Right renal cortex interstitium (tissue), 3 donors: ENCODE measurements at regions not wholly inside any gene's neighbourhood (a gene's known extent, or its start where the extent isn't known, plus 50 kb on each side); places are given as distances from the start of the nearest gene placed in this dataset.
"Not testable (repeated sequence)": the region's sequence is repeated elsewhere in the genome, so short reads cannot be mapped to it uniquely, and the experiment has no call there.

Experiments used
- DNase-seq, 3 donors: peaks; one replicate each; pipeline ENCODE4 v3.0.0-alpha.2; 2013; ENCODE audit warnings: low read depth in 3 of 3, low spot score in 2 of 3

DNA sequence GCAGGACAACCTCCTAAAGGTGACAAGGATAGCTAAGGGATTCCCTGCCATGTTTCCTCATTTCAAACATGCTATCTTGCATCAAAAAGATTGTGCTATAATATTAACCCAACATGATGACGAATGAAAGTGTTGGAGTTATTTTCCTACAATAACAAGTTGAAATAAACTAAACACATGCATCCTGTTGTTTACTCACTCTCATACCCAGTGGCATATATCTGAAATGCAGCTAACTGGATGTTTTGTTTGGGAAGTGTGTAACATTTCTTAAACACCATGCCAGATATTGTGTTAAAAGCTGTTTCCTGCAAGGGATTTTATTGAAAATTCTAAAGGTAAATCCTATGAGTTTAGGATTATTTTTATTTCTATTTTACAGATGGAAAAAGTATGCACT lies 139.6 kb downstream of the TFPI2 start:
- DNase-seq, result no peak

DNA sequence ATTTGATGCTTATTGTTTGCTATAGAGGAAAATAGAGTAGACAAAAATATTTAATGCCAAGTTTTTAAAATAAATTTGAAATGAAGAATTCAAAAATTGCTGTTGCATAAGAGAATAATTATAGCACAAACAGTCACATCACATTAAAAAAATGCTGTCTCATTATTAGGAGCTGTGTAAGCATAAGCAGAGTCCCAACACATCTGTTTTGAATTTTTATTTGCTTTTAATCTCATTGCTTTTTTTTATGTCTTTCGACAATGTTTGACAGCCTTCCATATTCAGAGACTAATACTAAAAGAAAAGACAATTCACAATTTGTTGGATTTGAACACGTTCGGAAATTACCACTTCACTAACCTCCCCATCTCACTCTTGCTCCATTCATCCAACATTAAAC lies 143.5 kb downstream of the TFPI2 start:
- DNase-seq, result no peak

DNA sequence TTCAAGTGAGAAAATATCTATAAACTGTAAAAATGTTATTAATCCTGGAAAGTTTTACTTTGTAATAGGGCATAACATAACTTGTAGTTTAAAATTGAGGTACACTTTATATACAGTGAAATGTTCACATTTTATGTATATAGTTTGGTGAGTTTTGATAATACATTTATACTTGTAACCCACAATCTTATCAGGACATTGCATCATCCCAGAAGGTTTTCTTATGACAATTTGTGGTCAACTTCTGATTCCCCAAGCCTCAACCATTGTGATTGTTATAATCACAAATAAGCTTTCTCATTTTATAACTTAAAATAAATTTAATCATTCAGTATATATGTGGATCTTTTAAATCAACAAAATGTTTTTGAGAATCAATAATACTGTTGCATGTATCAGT lies 151.1 kb downstream of the TFPI2 start:
- no peak for DNase-seq

DNA sequence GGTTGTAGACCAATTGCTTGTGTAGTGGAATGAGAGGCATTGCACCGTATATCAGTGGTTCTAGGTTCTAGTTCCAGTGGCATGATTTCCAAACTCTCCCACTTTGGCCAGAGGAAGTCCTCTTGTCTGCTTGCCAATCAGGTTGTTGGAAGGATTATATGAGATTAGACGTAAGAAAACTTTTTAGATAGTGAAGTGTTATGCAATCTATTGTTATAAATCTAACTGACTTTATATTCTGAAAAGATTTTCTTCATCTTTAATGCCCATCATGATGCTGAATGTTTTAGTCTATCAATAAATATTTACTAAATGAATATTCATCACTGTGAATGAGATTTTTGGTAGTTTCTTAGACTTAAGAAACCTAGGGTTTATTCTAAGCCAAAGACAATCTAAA lies 152.6 kb downstream of the TFPI2 start:
- DNase-seq, result no peak

DNA sequence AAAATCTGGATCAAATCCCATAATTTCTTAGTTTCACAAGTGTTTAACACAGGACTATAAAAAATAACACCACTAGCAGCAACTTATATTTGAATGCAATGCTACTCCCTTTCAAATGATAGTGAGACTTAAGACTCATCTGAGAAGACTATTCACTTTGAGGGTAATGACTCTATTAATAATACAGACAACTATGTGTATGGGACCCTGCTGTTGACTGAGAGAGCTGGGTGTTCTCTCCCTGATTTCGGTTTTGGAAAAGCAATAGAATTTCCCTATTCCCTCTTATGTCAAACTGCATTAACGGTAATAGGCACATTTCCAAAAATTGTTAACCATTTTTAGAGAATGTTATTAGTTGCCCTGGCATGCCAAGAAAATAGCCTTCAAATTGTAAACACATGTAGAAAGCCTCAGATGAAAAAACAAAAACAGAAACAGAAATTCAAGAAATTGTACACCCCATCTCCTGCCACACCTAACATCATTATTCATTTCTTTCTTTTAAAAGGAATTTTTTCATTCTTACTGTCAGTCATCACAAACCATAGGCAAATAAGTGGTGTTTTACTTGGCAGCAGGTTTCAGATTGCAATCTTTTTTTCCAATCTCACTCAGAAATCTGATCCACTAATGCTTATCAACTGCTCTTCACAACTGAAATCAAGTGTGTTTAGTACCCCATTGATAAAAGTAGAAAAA lies 153.7 kb downstream of the TFPI2 start:
- no peak for DNase-seq

DNA sequence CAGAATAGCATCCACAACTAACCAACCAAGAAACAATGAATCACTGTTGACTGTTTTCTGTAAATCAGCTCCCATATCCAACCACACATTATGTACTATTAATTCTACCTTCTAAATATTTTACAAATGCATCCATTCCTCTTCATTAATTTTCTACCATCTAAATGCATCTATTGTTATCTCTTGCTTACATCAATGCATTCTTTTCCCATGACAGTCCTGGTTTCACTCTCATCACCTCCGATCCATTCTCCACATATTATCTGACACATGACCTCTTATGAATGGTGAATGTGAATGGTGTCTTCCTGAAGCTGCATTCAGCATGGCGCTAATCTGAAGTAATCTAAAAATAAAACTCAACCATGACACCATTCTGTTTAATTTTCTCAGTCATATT lies 153.8 kb upstream of the CALCR start:
- DNase-seq, result no peak

DNA sequence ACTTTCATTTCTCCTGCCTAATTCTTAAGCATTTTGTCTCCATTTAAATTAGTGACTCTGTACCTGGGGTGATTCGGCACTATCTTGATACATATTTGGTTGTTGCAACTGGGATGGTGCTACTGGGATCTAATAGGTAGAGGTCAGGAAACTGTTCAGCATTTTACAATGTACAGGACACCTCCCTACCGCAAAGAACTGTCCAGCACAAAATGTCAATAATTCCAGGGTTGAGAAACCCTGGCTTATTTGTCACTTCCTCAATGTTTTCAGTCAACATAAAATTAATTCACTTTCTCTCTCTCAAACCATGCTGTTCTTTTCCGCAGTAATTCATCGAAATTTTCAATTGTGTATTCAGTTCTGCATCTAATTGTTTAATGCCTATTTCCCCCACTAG lies 151.4 kb upstream of the CALCR start:
- no peak for DNase-seq

DNA sequence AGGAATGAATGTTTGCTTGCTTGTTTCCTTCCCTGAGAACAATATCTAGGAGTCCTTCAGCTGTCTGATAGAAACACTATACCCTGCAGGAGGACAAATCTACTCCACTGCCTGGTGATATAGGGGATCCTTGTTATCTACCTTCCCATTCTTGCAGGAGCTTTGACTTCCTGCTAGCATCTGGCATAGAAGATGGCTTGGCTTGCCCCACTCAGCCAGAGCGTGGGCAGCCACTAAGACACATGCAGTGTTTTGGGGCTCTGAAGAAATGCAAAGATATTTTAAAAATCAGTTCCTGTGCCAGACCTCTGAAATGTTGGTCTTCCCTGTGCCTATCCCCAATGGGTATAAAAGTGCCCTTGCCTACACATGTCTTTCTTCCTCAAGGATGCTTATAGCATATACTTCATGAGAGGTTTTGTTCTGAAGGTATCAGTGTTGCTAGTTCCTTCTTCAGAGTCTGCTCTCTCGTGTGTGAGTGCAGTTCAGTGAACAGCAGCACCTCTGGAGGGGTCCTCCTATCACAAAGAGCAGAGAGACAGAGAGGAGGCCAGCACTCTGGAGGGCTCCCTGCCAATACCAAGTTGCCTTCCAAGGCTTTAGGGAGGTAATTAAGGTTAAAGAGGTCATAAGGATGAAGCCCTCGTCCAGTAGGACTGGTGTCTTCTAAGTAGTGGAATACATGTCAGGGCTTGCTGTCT lies 149.1 kb upstream of the CALCR start:
- DNase-seq, result no peak

DNA sequence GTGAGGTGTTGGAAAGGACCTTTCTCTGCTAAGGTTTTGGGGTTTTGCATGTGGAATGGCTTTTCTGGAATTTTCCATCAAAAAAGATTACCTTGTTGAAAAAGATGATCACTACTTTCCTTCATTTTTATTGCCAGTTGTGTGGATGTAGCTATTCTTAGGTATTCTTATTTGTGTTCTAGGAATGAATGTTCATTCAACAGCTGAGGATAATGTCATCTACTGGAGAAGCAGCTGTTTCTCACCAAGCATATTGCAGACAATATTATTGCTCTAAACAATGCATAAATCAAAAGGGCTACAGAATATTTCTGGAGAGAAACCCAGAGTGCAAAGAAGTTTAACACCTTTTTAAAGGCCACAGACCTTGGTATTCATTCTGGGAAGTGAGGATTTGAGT lies 145.6 kb upstream of the CALCR start:
- no peak for DNase-seq

DNA sequence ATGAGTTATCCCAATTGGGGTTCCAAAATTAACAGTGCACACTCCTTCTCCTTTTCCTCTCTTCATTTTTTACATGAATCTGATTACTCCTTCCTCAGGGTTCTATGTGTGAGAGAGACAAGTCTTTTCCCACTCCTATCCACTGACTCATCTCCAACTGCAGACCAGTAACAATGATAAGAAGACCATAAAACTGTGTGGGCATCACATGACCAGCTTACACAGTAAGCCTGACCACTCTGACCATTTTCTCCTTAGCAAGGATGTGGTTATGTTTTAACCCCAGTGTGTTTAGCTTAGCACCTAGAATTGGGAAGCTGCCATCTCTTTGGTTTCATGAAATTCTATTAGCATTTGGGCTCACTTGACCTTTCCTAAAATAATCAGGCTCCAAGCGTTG lies 145.0 kb upstream of the CALCR start:
- no peak for DNase-seq

DNA sequence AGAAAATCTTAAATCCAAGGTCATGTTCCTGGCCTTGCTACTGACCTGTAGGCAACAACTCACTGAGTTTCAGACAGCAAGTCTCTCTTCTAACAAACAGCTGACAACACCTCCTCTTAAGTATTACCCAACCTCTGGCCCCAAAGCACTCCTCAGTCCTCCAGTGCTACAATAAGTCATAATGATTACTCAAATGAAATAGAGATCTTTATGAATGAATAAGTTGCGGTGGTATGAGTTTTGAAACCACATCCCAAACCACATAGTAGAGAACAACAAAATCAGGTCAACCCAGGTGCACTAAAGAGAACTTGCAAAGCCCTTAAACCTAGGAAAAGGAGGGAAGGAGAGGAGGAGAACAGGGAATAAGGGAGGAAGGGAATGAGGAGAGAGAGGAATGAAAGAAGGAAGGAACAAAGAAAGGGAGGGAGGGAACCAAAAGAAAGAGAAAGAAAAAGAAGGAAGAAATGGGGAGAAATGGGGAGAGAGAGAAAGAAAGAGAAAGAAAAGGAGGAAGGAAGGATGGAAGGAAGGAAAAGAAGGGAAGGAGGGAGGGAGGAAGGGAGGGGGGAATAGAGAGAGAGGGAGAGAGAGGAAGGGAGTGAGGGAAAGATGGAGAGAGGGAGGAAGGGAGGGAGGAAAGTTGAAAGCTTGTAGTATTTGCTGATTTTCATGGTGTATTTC lies 142.8 kb upstream of the CALCR start:
- no peak for DNase-seq

DNA sequence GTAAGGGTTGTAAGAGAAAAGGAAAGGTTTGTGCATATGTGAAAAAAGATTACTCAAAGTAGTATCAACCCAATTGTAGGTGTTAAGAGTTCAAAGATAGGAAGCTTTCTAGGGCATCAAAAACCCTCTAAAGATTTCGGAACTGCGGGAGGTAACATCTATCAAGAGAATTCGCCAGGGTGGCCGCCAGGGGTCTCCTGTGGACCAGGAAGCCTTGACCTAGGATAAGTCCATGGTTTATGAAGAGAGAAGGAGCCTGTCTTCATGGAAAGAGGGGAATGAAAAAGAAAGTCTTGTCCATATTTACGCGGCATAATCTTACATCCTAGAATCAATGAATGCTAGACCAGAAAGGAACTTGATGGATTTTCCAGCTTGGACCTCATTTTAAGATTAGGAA lies 140.7 kb upstream of the CALCR start:
- DNase-seq, result peak; percentile 1 to 4 (median 2)

DNA sequence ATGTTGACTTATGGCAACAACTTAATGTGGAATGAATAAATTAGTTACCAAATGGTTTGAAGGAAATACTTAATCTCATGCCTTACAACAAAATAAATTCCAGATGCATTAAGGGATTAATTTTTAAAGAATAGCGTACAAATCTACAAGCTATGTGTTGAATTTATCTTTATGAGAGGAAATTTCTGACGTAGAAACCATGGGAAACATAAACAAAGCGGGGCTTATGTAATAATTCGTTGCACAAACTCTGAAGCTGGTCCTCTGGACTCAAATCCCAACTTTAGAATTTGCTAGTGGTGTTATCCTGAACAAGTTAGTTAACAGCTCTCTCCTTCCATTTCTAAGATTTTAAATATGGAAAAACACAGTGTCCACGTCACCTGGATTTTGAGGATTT lies 137.4 kb upstream of the CALCR start:
- no peak for DNase-seq

DNA sequence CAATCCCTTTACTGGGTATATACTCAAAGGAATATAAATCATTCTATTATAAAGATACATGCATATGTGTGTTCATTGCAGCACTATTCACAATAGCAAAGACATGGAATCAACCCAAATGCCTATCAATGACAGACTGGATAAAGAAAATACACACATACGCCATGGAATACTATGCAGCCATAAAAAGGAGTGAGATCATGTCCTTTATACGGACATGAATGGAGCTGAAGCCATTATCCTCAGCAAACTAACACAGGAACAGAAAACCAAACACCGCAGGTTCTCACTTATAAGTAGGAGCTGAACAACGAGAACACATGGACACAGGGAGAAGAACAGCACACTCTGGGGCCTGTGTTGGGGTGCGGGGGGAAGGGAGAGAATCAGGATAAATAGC lies 133.7 kb upstream of the CALCR start:
- not testable (repeated sequence) for DNase-seq

DNA sequence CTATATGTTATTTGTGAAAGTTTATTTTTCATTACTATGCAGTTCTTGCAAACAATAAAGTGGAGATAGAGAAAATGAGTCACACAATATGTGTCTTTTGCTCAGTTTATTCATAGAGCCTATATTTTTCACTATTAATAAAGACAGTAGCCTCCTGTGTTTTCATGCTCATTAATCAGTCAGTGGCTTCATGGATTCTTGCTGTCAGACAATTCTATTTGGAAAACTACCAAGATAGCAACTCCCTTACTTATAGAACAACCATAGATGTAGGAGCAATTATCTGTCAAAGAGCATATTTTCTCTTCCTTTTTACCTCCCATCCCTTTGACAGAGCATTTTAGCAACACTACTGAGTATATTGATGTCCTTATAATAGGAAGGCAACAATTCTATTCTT lies 132.7 kb upstream of the CALCR start:
- DNase-seq, result no peak

DNA sequence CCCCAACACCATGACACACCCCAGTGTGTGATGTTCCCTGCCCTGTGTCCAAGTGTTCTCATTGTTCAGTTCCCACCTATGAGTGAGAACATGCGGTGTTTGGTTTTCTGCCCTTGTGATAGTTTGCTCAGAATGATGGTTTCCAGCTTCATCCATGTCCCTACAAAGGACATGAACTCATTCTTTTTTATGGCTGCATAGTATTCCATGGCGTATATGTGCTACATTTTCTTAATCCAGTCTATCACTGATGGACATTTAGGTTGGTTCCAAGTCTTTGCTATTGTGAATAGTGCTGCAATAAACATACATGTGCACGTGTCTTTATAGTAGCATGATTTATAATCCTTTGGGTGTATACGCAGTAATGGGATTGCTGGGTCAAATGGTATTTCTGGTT lies 131.6 kb upstream of the CALCR start:
- DNase-seq, result not testable (repeated sequence)

DNA sequence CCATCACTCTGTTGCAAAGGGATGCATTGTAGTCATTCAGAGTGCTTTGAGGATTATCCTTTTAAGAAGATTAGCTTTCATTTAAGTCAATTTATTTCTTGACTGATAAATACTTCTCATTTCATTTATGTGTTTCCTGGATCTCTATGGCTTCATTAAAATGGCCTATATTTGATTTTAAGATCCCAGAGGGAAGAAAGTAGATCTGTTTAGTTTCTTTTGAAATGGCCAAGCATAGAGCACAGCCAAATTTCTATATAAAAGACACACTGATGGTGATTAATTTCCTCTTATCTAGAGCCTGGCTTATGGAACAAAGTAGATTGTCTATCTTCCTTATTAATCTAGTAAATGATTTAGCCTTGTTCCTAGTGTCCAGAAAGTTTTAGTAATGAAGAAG lies 129.7 kb upstream of the CALCR start:
- DNase-seq, result no peak

DNA sequence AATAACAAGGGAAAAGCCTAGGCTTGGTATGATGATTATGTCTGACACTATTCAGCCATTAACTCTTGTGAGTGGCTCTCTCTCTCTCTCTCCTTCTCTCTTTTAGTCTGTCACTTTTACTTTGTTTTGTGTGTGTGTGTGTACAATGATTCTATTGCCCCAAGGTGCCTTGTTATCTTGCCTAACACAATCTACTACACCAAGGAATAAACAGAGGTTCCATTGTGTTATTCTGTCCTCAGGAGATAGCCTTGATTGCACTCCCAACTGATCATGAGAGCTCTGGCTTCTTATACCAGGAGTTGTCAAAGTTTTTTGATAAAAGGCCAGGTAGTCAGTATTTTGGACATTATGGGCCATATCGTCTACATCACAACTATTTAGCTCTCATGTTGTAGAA lies 123.4 kb upstream of the CALCR start:
- no peak for DNase-seq

DNA sequence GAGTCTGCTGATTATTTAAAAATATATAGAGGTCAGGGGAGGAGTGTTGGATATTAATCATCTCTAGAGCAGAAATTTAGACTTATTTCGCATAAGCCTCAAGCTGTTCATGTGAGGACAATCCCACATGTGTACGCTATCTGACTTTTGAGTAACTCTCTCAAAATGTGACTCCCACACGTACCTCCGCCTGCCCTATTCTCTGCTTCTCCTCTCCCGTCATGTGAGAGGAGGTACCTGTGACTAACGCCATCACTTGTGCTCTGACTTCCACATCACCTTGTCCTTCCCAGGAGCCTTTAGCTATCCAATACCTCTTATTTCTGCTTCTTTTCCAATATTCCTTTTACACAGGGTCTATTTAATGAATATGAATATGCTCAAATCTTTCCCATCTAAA lies 119.3 kb upstream of the CALCR start:
- no peak for DNase-seq

DNA sequence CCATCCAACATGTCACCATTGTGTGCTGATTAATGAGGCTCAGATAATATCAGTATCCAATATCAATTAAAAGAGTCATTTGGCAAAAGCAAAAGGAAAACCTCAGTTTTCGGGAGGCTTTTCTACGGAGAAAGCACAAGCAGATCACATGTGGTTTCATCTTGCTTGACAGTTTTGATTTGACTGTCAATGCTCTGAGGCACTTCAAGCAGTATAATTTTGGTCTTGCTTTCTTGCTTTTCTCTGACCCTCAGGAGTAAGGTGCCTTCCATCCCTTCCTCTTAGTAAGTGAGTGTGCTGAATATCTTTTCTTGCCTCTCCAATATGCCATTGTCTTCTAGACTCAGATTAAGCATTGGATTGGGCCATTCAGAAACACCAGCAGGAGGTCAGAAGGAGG lies 115.5 kb upstream of the CALCR start:
- DNase-seq, result no peak

DNA sequence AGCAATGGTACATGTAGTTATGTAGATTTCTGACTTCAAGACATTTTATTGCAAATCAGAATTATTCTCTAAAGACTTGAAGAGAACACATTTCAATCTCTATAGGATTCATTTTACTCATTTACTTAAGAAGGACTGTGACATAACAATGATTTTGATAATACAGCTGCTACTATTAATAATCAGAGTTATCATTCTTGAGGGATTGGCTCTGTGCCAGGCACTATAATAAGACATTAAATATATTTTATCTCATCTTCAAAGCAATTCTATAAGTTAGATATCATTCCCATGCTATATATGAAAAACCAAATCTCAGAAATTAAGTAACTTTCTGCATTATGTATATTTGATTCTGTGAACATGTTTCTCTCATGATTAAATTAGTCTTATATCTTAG lies 103.7 kb upstream of the CALCR start:
- no peak for DNase-seq
